ENCODE measurements at regions not wholly inside any gene's neighbourhood (a gene's known extent, or its start where the extent isn't known, plus 50 kb on each side); places are given as distances from the start of the nearest gene placed in this dataset.

- no peak for TF ChIP-seq CTCF (conservative IDR thresholded peaks at IDR 0.05; ENCODE audit: low read depth, low read length)
- H3K4me3 ChIP-seq (ENCODE audit: low read length): no peak overlapping the region
- DNase-seq (ENCODE audit: low read depth): no peak
These were observed 161.4 kb downstream of the SPRY1 start for GRCh38 chr4:123557857-123558536.

- TF ChIP-seq CTCF (conservative IDR thresholded peaks at IDR 0.05; ENCODE audit: low read depth, low read length): no peak
- no peak for DNase-seq (ENCODE audit: low read depth)
- H3K4me3 ChIP-seq (ENCODE audit: low read length): no peak overlapping the region
These were observed 162.3 kb downstream of the SPRY1 start for GRCh38 chr4:123558865-123559264.

GRCh38 chr4:123559955-123560871 is 163.6 kb downstream of the SPRY1 start:
- no peak for TF ChIP-seq CTCF (conservative IDR thresholded peaks at IDR 0.05; ENCODE audit: low read depth, low read length)
- no peak overlapping the region for H3K4me3 ChIP-seq (ENCODE audit: low read length)
- DNase-seq (ENCODE audit: low read depth): no peak

- no peak overlapping the region for H3K4me3 ChIP-seq (ENCODE audit: low read length)
- DNase-seq (ENCODE audit: low read depth): no peak
- TF ChIP-seq CTCF (conservative IDR thresholded peaks at IDR 0.05; ENCODE audit: low read depth, low read length): no peak
These were observed 164.9 kb downstream of the SPRY1 start for GRCh38 chr4:123561525-123561924.

GRCh38 chr4:123562994-123563750 is 166.6 kb downstream of the SPRY1 start:
- no peak overlapping the region for H3K4me3 ChIP-seq (ENCODE audit: low read length)
- no peak for DNase-seq (ENCODE audit: low read depth)
- no peak for TF ChIP-seq CTCF (conservative IDR thresholded peaks at IDR 0.05; ENCODE audit: low read depth, low read length)

- TF ChIP-seq CTCF (conservative IDR thresholded peaks at IDR 0.05; ENCODE audit: low read depth, low read length): peak; percentile 97
- peak; percentile 32 for DNase-seq (ENCODE audit: low read depth)
These were observed 168.3 kb downstream of the SPRY1 start for GRCh38 chr4:123564758-123565346.

More at GRCh38 chr4:123564758-123565346, 168.3 kb downstream of the SPRY1 start:
- no peak overlapping the region for H3K4me3 ChIP-seq (ENCODE audit: low read length)
